ENCODE measurements at regions not wholly inside any gene's neighbourhood (a gene's known extent, or its start where the extent isn't known, plus 50 kb on each side); places are given as distances from the start of the nearest gene placed in this dataset.

GRCh38 chr2:133723133-133723532 lies 154.9 kb upstream of the NCKAP5 start:
- H3K36me3 ChIP-seq (ENCODE audit: control insufficient read depth in 1 of 2, insufficient read depth in 2 of 2, low read length in 2 of 2): no peaks in the 10 kb centered on the region
- no peaks in the 10 kb centered on the region for H3K79me2 ChIP-seq (ENCODE audit: insufficient read depth, low read length)
- H3K9me3 ChIP-seq (ENCODE audit: control insufficient read depth in 1 of 2, insufficient read depth in 1 of 2, low read depth in 1 of 2, low read length in 2 of 2): no peaks in the 10 kb centered on the region
- no peak overlapping the region for H3K4me2 ChIP-seq (ENCODE audit: low read length)
- intact Hi-C loops (cut with micrococcal nuclease): no loop called here
- BruUV-seq (replicated peaks): no TSS peak
- H3K27ac ChIP-seq (ENCODE audit: low read depth, low read length): no peak overlapping the region
- ChIA-PET CTCF (no interaction called here), POLR2A (no interaction called here), RAD21 (ENCODE audit: low non-redundant PET in 1 of 2, low total read pairs in 2 of 2, uncharacterized antibody in 2 of 2, unreplicated experiment in 2 of 2) (no interaction called here)
- TF ChIP-seq ELF1 (IDR thresholded peaks at IDR 0.05; ENCODE audit: borderline replicate concordance, low read depth) (no peak), EGR1 (IDR thresholded peaks at IDR 0.05; ENCODE audit: low read depth) (no peak), RAD21 (IDR thresholded peaks at IDR 0.05; ENCODE audit: low read depth) (no peak), ZFX (IDR thresholded peaks at IDR 0.05) (no peak), ZNF274 (IDR thresholded peaks at IDR 0.05; ENCODE audit: low read depth, low read length) (no peak), FOSL1 (IDR thresholded peaks at IDR 0.05; ENCODE audit: low read depth) (no peak), CBX3 (IDR thresholded peaks at IDR 0.05; ENCODE audit: low read depth) (no peak), YY1 (IDR thresholded peaks at IDR 0.05; ENCODE audit: extremely low read depth, insufficient replicate concordance, low read depth, low read length) (no peak), TCF7L2 (IDR thresholded peaks at IDR 0.05; ENCODE audit: borderline replicate concordance, extremely low read depth, insufficient read depth, insufficient read length) (no peak), POLR2AphosphoS5 (IDR thresholded peaks at IDR 0.05; ENCODE audit: low read depth, low read length) (no peak), REST (IDR thresholded peaks at IDR 0.05; ENCODE audit: low read depth) (no peak), SP1 (IDR thresholded peaks at IDR 0.05; ENCODE audit: low read depth) (no peak), ATF3 (IDR thresholded peaks at IDR 0.05) (no peak), SRF (IDR thresholded peaks at IDR 0.05; ENCODE audit: low read depth) (no peak), SIN3A (IDR thresholded peaks at IDR 0.05; ENCODE audit: low read depth) (no peak)
- H3K4me3 ChIP-seq (replicated peaks in 1 of 2; ENCODE audit: low read depth in 1 of 2, low read length in 2 of 2): no peak overlapping the region
- no peak for ATAC-seq
- H4K20me1 ChIP-seq (ENCODE audit: insufficient read depth): no peaks in the 10 kb centered on the region
- no peaks in the 10 kb centered on the region for H3K4me1 ChIP-seq (ENCODE audit: control insufficient read depth in 1 of 2, insufficient read depth in 2 of 2, low read length in 2 of 2)
- H3K9me2 ChIP-seq (ENCODE audit: insufficient read depth): no peaks in the 10 kb centered on the region
- H2AFZ ChIP-seq (ENCODE audit: low read depth, low read length, poor library complexity, severe bottlenecking): no peak overlapping the region
- no peak overlapping the region for H3K9ac ChIP-seq (ENCODE audit: low read length)
- no peaks in the 10 kb centered on the region for H3K27me3 ChIP-seq (ENCODE audit: insufficient read depth, low read length)
- no peak for DNase-seq (ENCODE audit: low read depth, low spot score)
